WTC11 (cell line): ENCODE measurements at regions not wholly inside any gene's neighbourhood (a gene's known extent, or its start where the extent isn't known, plus 50 kb on each side); places are given as distances from the start of the nearest gene placed in this dataset.

Experiments
- ATF1 ChIP-seq: sonication (generic); formaldehyde crosslinking; IDR thresholded peaks from 2 replicates; pipeline ENCODE4 v1.8.1; 2023; ENCODE audit warnings: mild to moderate bottlenecking, moderate library complexity, missing genetic modification reagents
- ELF4 ChIP-seq: sonication (generic); formaldehyde crosslinking; IDR thresholded peaks from 2 replicates; pipeline ENCODE4 v1.8.1; 2022; ENCODE audit warnings: low read depth, mild to moderate bottlenecking, moderate library complexity, missing genetic modification reagents
- NR2C2 ChIP-seq: sonication (generic); formaldehyde crosslinking; IDR thresholded peaks from 2 replicates; pipeline ENCODE4 v1.8.0; 2022; ENCODE audit warnings: mild to moderate bottlenecking, missing genetic modification reagents
- OVOL2 ChIP-seq: fragments of 250-450 bp; sonication (Bioruptor Pico); IDR thresholded peaks from 2 replicates; pipeline ENCODE4 v1.9.0; 2021; ENCODE audit warnings: mild to moderate bottlenecking, borderline replicate concordance
- ZBTB21 ChIP-seq: sonication (generic); formaldehyde crosslinking; IDR thresholded peaks from 2 replicates; pipeline ENCODE4 v1.8.1; 2023; ENCODE audit warnings: mild to moderate bottlenecking, missing genetic modification reagents, borderline replicate concordance
- ZNF121 ChIP-seq: sonication (generic); formaldehyde crosslinking; IDR thresholded peaks from 2 replicates; pipeline ENCODE4 v1.8.0; 2023; ENCODE audit warnings: missing genetic modification reagents
- ZNF423 ChIP-seq: fragments of 250-450 bp; sonication (Bioruptor Pico); IDR thresholded peaks from 2 replicates; pipeline ENCODE4 v2.1.2; 2022; ENCODE audit warnings: mild to moderate bottlenecking, moderate library complexity
- TF ChIP-seq, protein P1 (sequence below): sonication (generic); formaldehyde crosslinking; IDR thresholded peaks from 2 replicates; pipeline ENCODE4 v1.8.0; 2022; ENCODE audit warnings: missing genetic modification reagents
- TF ChIP-seq, protein P2 (sequence below): fragments of 200-600 bp; IDR thresholded peaks from 2 replicates; pipeline ENCODE4 v1.8.0; 2022; ENCODE audit warnings: antibody characterized with exemption
- TF ChIP-seq, protein P3 (sequence below): fragments of 250-450 bp; sonication (Bioruptor Pico); IDR thresholded peaks from 2 replicates; pipeline ENCODE4 v2.1.2; 2022; ENCODE audit warnings: mild to moderate bottlenecking, moderate library complexity
- TF ChIP-seq, protein P4 (sequence below): fragments of 250-450 bp; sonication (Bioruptor Pico); IDR thresholded peaks from 2 replicates; pipeline ENCODE4 v1.8.0; 2021; ENCODE audit warnings: mild to moderate bottlenecking
- TF ChIP-seq, protein P5 (sequence below): sonication (generic); formaldehyde crosslinking; IDR thresholded peaks from 2 replicates; pipeline ENCODE4 v1.8.1; 2023; ENCODE audit warnings: mild to moderate bottlenecking, missing genetic modification reagents, moderate library complexity
- TF ChIP-seq, protein P6 (sequence below): sonication (generic); formaldehyde crosslinking; IDR thresholded peaks from 2 replicates; pipeline ENCODE4 v1.8.1; 2023; ENCODE audit warnings: mild to moderate bottlenecking, missing genetic modification reagents
- TF ChIP-seq, protein P7 (sequence below): sonication (generic); formaldehyde crosslinking; IDR thresholded peaks from 2 replicates; pipeline ENCODE4 v1.8.0; 2022; ENCODE audit warnings: mild to moderate bottlenecking, missing genetic modification reagents

DNA sequence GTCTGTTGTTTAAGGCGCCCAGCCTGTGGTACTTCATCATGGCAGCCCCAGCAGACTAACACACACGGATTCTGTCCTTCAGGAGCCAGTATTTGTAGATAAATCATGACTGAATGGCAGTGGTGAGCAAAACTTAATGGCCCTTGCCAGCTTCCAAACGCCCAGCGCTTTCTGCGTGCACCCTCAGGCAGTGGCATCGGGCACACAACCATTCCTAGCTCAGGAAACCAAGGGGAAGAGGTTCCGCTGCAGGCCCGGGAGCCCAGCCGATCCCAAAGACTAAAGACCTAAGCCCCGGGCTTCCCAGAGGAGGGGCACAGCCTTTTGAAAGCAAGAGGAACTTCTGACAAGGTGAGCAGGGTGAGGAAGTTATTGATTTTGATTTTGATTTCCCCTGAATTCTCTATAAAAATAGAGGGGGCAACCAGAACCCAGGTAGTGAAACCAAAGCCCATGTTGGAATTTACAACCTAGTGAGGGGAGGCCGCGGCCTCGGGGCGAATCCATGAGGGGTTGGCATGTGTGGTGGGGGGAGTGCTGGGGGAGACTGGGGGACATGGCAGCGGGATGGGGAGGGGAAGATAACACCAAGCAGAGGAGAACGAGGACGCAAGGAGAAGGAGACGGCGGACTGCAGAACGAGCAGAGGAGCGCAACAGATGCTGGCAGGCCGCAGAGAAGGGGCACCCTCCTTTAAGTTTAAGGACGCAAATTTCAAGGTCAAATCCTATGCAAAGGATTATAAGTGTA is 79.9 kb upstream of the SEPTIN5 start:
- TF ChIP-seq, protein P1, sequence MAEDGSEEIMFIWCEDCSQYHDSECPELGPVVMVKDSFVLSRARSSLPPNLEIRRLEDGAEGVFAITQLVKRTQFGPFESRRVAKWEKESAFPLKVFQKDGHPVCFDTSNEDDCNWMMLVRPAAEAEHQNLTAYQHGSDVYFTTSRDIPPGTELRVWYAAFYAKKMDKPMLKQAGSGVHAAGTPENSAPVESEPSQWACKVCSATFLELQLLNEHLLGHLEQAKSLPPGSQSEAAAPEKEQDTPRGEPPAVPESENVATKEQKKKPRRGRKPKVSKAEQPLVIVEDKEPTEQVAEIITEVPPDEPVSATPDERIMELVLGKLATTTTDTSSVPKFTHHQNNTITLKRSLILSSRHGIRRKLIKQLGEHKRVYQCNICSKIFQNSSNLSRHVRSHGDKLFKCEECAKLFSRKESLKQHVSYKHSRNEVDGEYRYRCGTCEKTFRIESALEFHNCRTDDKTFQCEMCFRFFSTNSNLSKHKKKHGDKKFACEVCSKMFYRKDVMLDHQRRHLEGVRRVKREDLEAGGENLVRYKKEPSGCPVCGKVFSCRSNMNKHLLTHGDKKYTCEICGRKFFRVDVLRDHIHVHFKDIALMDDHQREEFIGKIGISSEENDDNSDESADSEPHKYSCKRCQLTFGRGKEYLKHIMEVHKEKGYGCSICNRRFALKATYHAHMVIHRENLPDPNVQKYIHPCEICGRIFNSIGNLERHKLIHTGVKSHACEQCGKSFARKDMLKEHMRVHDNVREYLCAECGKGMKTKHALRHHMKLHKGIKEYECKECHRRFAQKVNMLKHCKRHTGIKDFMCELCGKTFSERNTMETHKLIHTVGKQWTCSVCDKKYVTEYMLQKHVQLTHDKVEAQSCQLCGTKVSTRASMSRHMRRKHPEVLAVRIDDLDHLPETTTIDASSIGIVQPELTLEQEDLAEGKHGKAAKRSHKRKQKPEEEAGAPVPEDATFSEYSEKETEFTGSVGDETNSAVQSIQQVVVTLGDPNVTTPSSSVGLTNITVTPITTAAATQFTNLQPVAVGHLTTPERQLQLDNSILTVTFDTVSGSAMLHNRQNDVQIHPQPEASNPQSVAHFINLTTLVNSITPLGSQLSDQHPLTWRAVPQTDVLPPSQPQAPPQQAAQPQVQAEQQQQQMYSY (CRISPR knock-in tag) = no peak
- TF ChIP-seq, protein P2, sequence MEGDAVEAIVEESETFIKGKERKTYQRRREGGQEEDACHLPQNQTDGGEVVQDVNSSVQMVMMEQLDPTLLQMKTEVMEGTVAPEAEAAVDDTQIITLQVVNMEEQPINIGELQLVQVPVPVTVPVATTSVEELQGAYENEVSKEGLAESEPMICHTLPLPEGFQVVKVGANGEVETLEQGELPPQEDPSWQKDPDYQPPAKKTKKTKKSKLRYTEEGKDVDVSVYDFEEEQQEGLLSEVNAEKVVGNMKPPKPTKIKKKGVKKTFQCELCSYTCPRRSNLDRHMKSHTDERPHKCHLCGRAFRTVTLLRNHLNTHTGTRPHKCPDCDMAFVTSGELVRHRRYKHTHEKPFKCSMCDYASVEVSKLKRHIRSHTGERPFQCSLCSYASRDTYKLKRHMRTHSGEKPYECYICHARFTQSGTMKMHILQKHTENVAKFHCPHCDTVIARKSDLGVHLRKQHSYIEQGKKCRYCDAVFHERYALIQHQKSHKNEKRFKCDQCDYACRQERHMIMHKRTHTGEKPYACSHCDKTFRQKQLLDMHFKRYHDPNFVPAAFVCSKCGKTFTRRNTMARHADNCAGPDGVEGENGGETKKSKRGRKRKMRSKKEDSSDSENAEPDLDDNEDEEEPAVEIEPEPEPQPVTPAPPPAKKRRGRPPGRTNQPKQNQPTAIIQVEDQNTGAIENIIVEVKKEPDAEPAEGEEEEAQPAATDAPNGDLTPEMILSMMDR = no peak
- TF ChIP-seq NR2C2 (CRISPR knock-in tag) (no peak), ZNF423 (CRISPR knock-in tag) (no peak), OVOL2 (CRISPR knock-in tag) (no peak), ELF4 (CRISPR knock-in tag) (no peak), ZBTB21 (CRISPR knock-in tag) (no peak), ZNF121 (CRISPR knock-in tag) (no peak), ATF1 (no peak)
- TF ChIP-seq, protein P3, sequence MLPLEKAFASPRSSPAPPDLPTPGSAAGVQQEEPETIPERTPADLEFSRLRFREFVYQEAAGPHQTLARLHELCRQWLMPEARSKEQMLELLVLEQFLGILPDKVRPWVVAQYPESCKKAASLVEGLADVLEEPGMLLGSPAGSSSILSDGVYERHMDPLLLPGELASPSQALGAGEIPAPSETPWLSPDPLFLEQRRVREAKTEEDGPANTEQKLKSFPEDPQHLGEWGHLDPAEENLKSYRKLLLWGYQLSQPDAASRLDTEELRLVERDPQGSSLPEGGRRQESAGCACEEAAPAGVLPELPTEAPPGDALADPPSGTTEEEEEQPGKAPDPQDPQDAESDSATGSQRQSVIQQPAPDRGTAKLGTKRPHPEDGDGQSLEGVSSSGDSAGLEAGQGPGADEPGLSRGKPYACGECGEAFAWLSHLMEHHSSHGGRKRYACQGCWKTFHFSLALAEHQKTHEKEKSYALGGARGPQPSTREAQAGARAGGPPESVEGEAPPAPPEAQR (CRISPR knock-in tag) = no peak
- TF ChIP-seq, protein P4, sequence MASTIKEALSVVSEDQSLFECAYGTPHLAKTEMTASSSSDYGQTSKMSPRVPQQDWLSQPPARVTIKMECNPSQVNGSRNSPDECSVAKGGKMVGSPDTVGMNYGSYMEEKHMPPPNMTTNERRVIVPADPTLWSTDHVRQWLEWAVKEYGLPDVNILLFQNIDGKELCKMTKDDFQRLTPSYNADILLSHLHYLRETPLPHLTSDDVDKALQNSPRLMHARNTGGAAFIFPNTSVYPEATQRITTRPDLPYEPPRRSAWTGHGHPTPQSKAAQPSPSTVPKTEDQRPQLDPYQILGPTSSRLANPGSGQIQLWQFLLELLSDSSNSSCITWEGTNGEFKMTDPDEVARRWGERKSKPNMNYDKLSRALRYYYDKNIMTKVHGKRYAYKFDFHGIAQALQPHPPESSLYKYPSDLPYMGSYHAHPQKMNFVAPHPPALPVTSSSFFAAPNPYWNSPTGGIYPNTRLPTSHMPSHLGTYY (CRISPR knock-in tag) = no peak
- TF ChIP-seq, protein P5, sequence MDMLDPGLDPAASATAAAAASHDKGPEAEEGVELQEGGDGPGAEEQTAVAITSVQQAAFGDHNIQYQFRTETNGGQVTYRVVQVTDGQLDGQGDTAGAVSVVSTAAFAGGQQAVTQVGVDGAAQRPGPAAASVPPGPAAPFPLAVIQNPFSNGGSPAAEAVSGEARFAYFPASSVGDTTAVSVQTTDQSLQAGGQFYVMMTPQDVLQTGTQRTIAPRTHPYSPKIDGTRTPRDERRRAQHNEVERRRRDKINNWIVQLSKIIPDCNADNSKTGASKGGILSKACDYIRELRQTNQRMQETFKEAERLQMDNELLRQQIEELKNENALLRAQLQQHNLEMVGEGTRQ (CRISPR knock-in tag) = no peak
- TF ChIP-seq, protein P6, sequence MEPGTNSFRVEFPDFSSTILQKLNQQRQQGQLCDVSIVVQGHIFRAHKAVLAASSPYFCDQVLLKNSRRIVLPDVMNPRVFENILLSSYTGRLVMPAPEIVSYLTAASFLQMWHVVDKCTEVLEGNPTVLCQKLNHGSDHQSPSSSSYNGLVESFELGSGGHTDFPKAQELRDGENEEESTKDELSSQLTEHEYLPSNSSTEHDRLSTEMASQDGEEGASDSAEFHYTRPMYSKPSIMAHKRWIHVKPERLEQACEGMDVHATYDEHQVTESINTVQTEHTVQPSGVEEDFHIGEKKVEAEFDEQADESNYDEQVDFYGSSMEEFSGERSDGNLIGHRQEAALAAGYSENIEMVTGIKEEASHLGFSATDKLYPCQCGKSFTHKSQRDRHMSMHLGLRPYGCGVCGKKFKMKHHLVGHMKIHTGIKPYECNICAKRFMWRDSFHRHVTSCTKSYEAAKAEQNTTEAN = no peak
- TF ChIP-seq, protein P7, sequence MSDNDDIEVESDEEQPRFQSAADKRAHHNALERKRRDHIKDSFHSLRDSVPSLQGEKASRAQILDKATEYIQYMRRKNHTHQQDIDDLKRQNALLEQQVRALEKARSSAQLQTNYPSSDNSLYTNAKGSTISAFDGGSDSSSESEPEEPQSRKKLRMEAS (CRISPR knock-in tag) = no peak
